GM21528 (cell line): ENCODE measurements at regions not wholly inside any gene's neighbourhood (a gene's known extent, or its start where the extent isn't known, plus 50 kb on each side); places are given as distances from the start of the nearest gene placed in this dataset.
"Not testable (repeated sequence)": the region's sequence is repeated elsewhere in the genome, so short reads cannot be mapped to it uniquely, and the experiment has no call there.

Experiments used
- ATAC-seq: cut with Tn5 transposase; IDR thresholded peaks from one replicate; pipeline ENCODE4 v1.9.1; 2021; ENCODE audit warnings: mild to moderate bottlenecking, moderate library complexity; ENCODE audit not compliant: unreplicated experiment, low FRiP score

GRCh38 chr6:27553123-27553904 lies 80.4 kb upstream of the ZNF184 start:
- no peak for ATAC-seq

GRCh38 chr6:27551607-27552006 lies 78.7 kb upstream of the ZNF184 start:
- no peak for ATAC-seq

GRCh38 chr6:27550692-27551091 lies 77.8 kb upstream of the ZNF184 start:
- ATAC-seq, result no peak

GRCh38 chr6:27549241-27549598 lies 76.3 kb upstream of the ZNF184 start:
- not testable (repeated sequence) for ATAC-seq

GRCh38 chr6:27547157-27548075 lies 74.5 kb upstream of the ZNF184 start:
- ATAC-seq, result no peak

- ATAC-seq, result no peak
These were observed 73.6 kb upstream of the ZNF184 start for GRCh38 chr6:27546522-27546921.

GRCh38 chr6:27545271-27546046 lies 72.6 kb upstream of the ZNF184 start:
- ATAC-seq, result no peak

- no peak for ATAC-seq
These were observed 71.8 kb upstream of the ZNF184 start for GRCh38 chr6:27544612-27545260.

- not testable (repeated sequence) for ATAC-seq
These were observed 71.2 kb upstream of the ZNF184 start for GRCh38 chr6:27544135-27544534.

GRCh38 chr6:27542485-27542884 lies 69.6 kb upstream of the ZNF184 start:
- no peak for ATAC-seq

- no peak for ATAC-seq
These were observed 69.0 kb upstream of the ZNF184 start for GRCh38 chr6:27541933-27542297.

- ATAC-seq, result no peak
These were observed 68.5 kb upstream of the ZNF184 start for GRCh38 chr6:27541212-27541932.

GRCh38 chr6:27539551-27539950 lies 66.6 kb upstream of the ZNF184 start:
- ATAC-seq, result no peak

- no peak for ATAC-seq
These were observed 60.1 kb upstream of the ZNF184 start for GRCh38 chr6:27532820-27533538.

GRCh38 chr6:27531772-27532459 lies 59.0 kb upstream of the ZNF184 start:
- no peak for ATAC-seq

GRCh38 chr6:27529796-27530195 lies 56.9 kb upstream of the ZNF184 start:
- not testable (repeated sequence) for ATAC-seq

- ATAC-seq, result no peak
These were observed 55.8 kb upstream of the ZNF184 start for GRCh38 chr6:27528714-27529113.
